NCI-H1436 (cell line): ENCODE measurements at regions not wholly inside any gene's neighbourhood (a gene's known extent, or its start where the extent isn't known, plus 50 kb on each side); places are given as distances from the start of the nearest gene placed in this dataset.
"Not testable (repeated sequence)": the region's sequence is repeated elsewhere in the genome, so short reads cannot be mapped to it uniquely, and the experiment has no call there.

ENCODE experiments used
- DNase-seq: peaks from one replicate; lab custom pipeline; 2025; lab: John Stamatoyannopoulos, UW

- no peak for DNase-seq
Observed at GRCh38 chr6:164107297-164107995, 692.9 kb downstream of the QKI start.

- no peak for DNase-seq
Observed at GRCh38 chr6:164106345-164106769, 691.8 kb downstream of the QKI start.

- DNase-seq: no peak
Observed at GRCh38 chr6:164105705-164106104, 691.2 kb downstream of the QKI start.

GRCh38 chr6:164104432-164104831, 689.9 kb downstream of the QKI start:
- DNase-seq: no peak

GRCh38 chr6:164102693-164103092, 688.2 kb downstream of the QKI start:
- DNase-seq: no peak

- DNase-seq: no peak
Observed at GRCh38 chr6:164101859-164102258, 687.3 kb downstream of the QKI start.

GRCh38 chr6:164099269-164099865, 684.8 kb downstream of the QKI start:
- no peak for DNase-seq

GRCh38 chr6:164098857-164099267, 684.3 kb downstream of the QKI start:
- no peak for DNase-seq

GRCh38 chr6:164097551-164098398, 683.3 kb downstream of the QKI start:
- DNase-seq: no peak

GRCh38 chr6:164097056-164097455, 682.5 kb downstream of the QKI start:
- DNase-seq: no peak

GRCh38 chr6:164095056-164095455, 680.5 kb downstream of the QKI start:
- no peak for DNase-seq

- DNase-seq: no peak
Observed at GRCh38 chr6:164087870-164088269, 673.4 kb downstream of the QKI start.

- no peak for DNase-seq
Observed at GRCh38 chr6:164087211-164087610, 672.7 kb downstream of the QKI start.

GRCh38 chr6:164086076-164086887, 671.8 kb downstream of the QKI start:
- DNase-seq: no peak

GRCh38 chr6:164085091-164086075, 670.9 kb downstream of the QKI start:
- DNase-seq: no peak

- no peak for DNase-seq
Observed at GRCh38 chr6:164079275-164079600, 664.7 kb downstream of the QKI start.

GRCh38 chr6:164078532-164079274, 664.2 kb downstream of the QKI start:
- no peak for DNase-seq

GRCh38 chr6:164076818-164077532, 662.5 kb downstream of the QKI start:
- not testable (repeated sequence) for DNase-seq

- no peak for DNase-seq
Observed at GRCh38 chr6:164075981-164076615, 661.6 kb downstream of the QKI start.
